H1 (cell line): ENCODE measurements at regions not wholly inside any gene's neighbourhood (a gene's known extent, or its start where the extent isn't known, plus 50 kb on each side); places are given as distances from the start of the nearest gene placed in this dataset.

Experiments used
- CTCF ChIA-PET: fragments of 300-600 bp; sonication (Branson Sonifier 250); formaldehyde crosslinking; loops from one replicate; lab custom pipeline; 2021; ENCODE audit not compliant: partially characterized antibody; lab: Charles Lee
- POLR2A ChIA-PET: fragments of 300-600 bp; sonication (Branson Sonifier 250); formaldehyde crosslinking; loops from one replicate; lab custom pipeline; 2021; ENCODE audit warnings: inconsistent platforms; ENCODE audit not compliant: partially characterized antibody; lab: Charles Lee
- DNase-seq, 2 experiments: peaks; one replicate each; pipeline versions ENCODE4 v3.0.0 to v3.0.0-alpha.2; 2010 to 2022; ENCODE audit warnings: low spot score in 2 of 2, low read depth in 1 of 2, mixed read lengths in 1 of 2
- FAIRE-seq: peaks from 2 replicates; lab custom pipeline; 2011; peaks lifted over from hg19 to GRCh38; lab: Jason Lieb, UNC
- H2AFZ ChIP-seq: 2 replicates; pipeline ENCODE4 v1.8.1; 2012; ENCODE audit warnings: low read length, inconsistent platforms
- H2AK5ac ChIP-seq: 2 replicates; pipeline ENCODE4 v1.6.1; 2013; ENCODE audit warnings: low read depth, low read length
- H2BK120ac ChIP-seq: replicated peaks from 2 replicates; pipeline ENCODE3; 2013; ENCODE audit warnings: low read depth, low read length, inconsistent platforms
- H2BK12ac ChIP-seq: 2 replicates; pipeline ENCODE4 v1.6.1; 2013; ENCODE audit warnings: low read depth, low read length
- H2BK15ac ChIP-seq: 2 replicates; pipeline ENCODE4 v1.6.1; 2013; ENCODE audit warnings: low read length
- H2BK20ac ChIP-seq: 2 replicates; pipeline ENCODE4 v1.6.1; 2013; ENCODE audit warnings: low read length
- H2BK5ac ChIP-seq: 2 replicates; pipeline ENCODE4 v1.6.1; 2013; ENCODE audit warnings: low read depth, low read length
- H3K14ac ChIP-seq: 2 replicates; pipeline ENCODE4 v1.6.1; 2013; ENCODE audit warnings: inconsistent platforms; ENCODE audit not compliant: insufficient read length
- H3K18ac ChIP-seq: 2 replicates; pipeline ENCODE4 v1.6.1; 2013; ENCODE audit warnings: low read length; ENCODE audit errors: extremely low read depth
- H3K23ac ChIP-seq: 2 replicates; pipeline ENCODE4 v1.6.1; 2013; ENCODE audit warnings: inconsistent platforms; ENCODE audit not compliant: insufficient read length
- H3K23me2 ChIP-seq: 2 replicates; pipeline ENCODE4 v1.6.1; 2013; ENCODE audit warnings: low read depth, low read length
- H3K27ac ChIP-seq: 2 replicates; pipeline ENCODE4 v1.6.1; 2011; ENCODE audit warnings: low read depth, low read length, inconsistent platforms
- H3K27me3 ChIP-seq, 4 experiments: replicated peaks in 1 of 4; 1 replicate in 1 of 4; 2 replicates in 3 of 4; pipeline versions ENCODE4 v1.6.1 to v1.8.1; 2011 to 2013; ENCODE audit warnings: low read length in 3 of 4, mild to moderate bottlenecking in 3 of 4, inconsistent platforms in 2 of 4, mixed read lengths in 2 of 4, moderate library complexity in 1 of 4; ENCODE audit not compliant: control insufficient read depth in 3 of 4, insufficient read depth in 3 of 4; ENCODE audit errors: extremely low read depth in 1 of 4
- H3K36me3 ChIP-seq, 4 experiments: 2 replicates each; pipeline versions ENCODE4 v1.6.1 to v1.8.1; 2011 to 2013; ENCODE audit warnings: mild to moderate bottlenecking in 4 of 4, low read length in 3 of 4, moderate library complexity in 2 of 4, control low read depth in 1 of 4, inconsistent platforms in 1 of 4; ENCODE audit not compliant: insufficient read depth in 4 of 4, control insufficient read depth in 2 of 4
- H3K4ac ChIP-seq: replicated peaks from 2 replicates; pipeline ENCODE3; 2013; ENCODE audit warnings: low read length, low read depth, mixed read lengths, inconsistent platforms; ENCODE audit not compliant: insufficient read length
- H3K4me1 ChIP-seq, 4 experiments: replicated peaks in 1 of 4; 1 replicate in 1 of 4; 2 replicates in 3 of 4; pipeline versions ENCODE4 v1.6.1 to v1.8.1; 2011 to 2013; ENCODE audit warnings: low read length in 3 of 4, inconsistent platforms in 2 of 4, mixed read lengths in 1 of 4; ENCODE audit not compliant: insufficient read depth in 4 of 4, control insufficient read depth in 3 of 4
- H3K4me2 ChIP-seq, 2 experiments: 2 replicates each; pipeline versions ENCODE4 v1.6.1 to v1.8.1; 2011 to 2013; ENCODE audit warnings: low read depth in 2 of 2, low read length in 2 of 2, control low read depth in 1 of 2, inconsistent platforms in 1 of 2, mild to moderate bottlenecking in 1 of 2; ENCODE audit not compliant: insufficient read depth in 1 of 2
- H3K4me3 ChIP-seq, 4 experiments: fragments of 200-600, 300-600 bp in 1 of 4; sonication (generic), shearing (Covaris generic), sonication (Bioruptor Twin) in 1 of 4; 2 replicates each; pipeline versions ENCODE4 v1.5.1 to v1.8.1; 2011 to 2016; ENCODE audit warnings: low read length in 4 of 4, low read depth in 3 of 4, control low read depth in 2 of 4, inconsistent platforms in 2 of 4, mild to moderate bottlenecking in 2 of 4, mixed read lengths in 1 of 4, moderate library complexity in 1 of 4; ENCODE audit not compliant: insufficient read depth in 2 of 4; ENCODE audit errors: extremely low read depth in 1 of 4
- H3K56ac ChIP-seq: replicated peaks from 2 replicates; pipeline ENCODE3; 2013; ENCODE audit warnings: low read depth, mild to moderate bottlenecking, mixed read lengths, low read length, inconsistent platforms; ENCODE audit not compliant: insufficient read length
- H3K79me1 ChIP-seq: 2 replicates; pipeline ENCODE4 v1.6.1; 2013; ENCODE audit warnings: low read depth, low read length, control low read depth
- H3K79me2 ChIP-seq, 2 experiments: 2 replicates each; pipeline versions ENCODE4 v1.6.1 to v1.8.1; 2012 to 2013; ENCODE audit warnings: low read length in 2 of 2, mild to moderate bottlenecking in 2 of 2, inconsistent platforms in 1 of 2; ENCODE audit not compliant: insufficient read depth in 2 of 2, control insufficient read depth in 1 of 2
- H3K9ac ChIP-seq, 4 experiments: replicated peaks in 1 of 4; 1 replicate in 1 of 4; 2 replicates in 3 of 4; pipeline versions ENCODE4 v1.6.1 to v1.8.1; 2011 to 2013; ENCODE audit warnings: low read depth in 3 of 4, low read length in 3 of 4, control low read depth in 2 of 4, mild to moderate bottlenecking in 2 of 4, moderate library complexity in 2 of 4, inconsistent platforms in 1 of 4; ENCODE audit errors: extremely low read depth in 1 of 4
- H3K9me3 ChIP-seq, 2 experiments: 2 replicates each; pipeline versions ENCODE4 v1.6.1 to v1.8.1; 2012 to 2013; ENCODE audit warnings: mild to moderate bottlenecking in 2 of 2, moderate library complexity in 2 of 2, control low read depth in 1 of 2, inconsistent platforms in 1 of 2, low read depth in 1 of 2, low read length in 1 of 2, mixed read lengths in 1 of 2; ENCODE audit not compliant: insufficient read depth in 2 of 2
- H4K20me1 ChIP-seq, 2 experiments: replicated peaks in 1 of 2; 2 replicates each; pipeline versions ENCODE3 to v1.8.1; 2011 to 2013; ENCODE audit warnings: inconsistent platforms in 2 of 2, low read length in 2 of 2, mild to moderate bottlenecking in 1 of 2; ENCODE audit not compliant: insufficient read depth in 2 of 2, control insufficient read depth in 1 of 2
- H4K5ac ChIP-seq: 2 replicates; pipeline ENCODE4 v1.6.1; 2013; ENCODE audit warnings: low read length, low read depth, mixed read lengths, inconsistent platforms; ENCODE audit not compliant: insufficient read length
- H4K8ac ChIP-seq: 2 replicates; pipeline ENCODE4 v1.8.0; 2013; ENCODE audit warnings: mild to moderate bottlenecking, moderate library complexity, low read length, inconsistent platforms; ENCODE audit not compliant: insufficient read depth; ENCODE audit errors: extremely low read depth
- H4K91ac ChIP-seq: replicated peaks from 2 replicates; pipeline ENCODE3; 2013; ENCODE audit warnings: low read length, mixed read lengths, inconsistent platforms; ENCODE audit not compliant: insufficient read length
- CBX5 ChIP-seq: fragments of 300-800, 300-1000 bp; sonication (generic); IDR thresholded peaks from 2 replicates; pipeline ENCODE4 v1.7.1; 2016; ENCODE audit warnings: antibody characterized with exemption, low read length, low read depth
- CREB1 ChIP-seq: IDR thresholded peaks from 2 replicates; pipeline ENCODE4 v1.6.1; 2012; ENCODE audit warnings: inconsistent platforms
- CTCF ChIP-seq, 3 experiments: IDR thresholded peaks; 1 replicate in 2 of 3; 2 replicates in 1 of 3; pipeline versions ENCODE4 v1.5.1 to v1.6.1; 2011; ENCODE audit warnings: low read length in 3 of 3, mild to moderate bottlenecking in 3 of 3, inconsistent platforms in 2 of 3, low read depth in 1 of 3, moderate library complexity in 1 of 3; ENCODE audit not compliant: insufficient read depth in 1 of 3; ENCODE audit errors: control extremely low read depth in 1 of 3
- EP300 ChIP-seq, 2 experiments: IDR thresholded peaks; 1 replicate in 1 of 2; 2 replicates in 1 of 2; pipeline ENCODE4 v1.6.1; 2011 to 2012; ENCODE audit warnings: low read depth in 2 of 2, low read length in 2 of 2, mild to moderate bottlenecking in 2 of 2, borderline replicate concordance in 1 of 2, inconsistent platforms in 1 of 2, moderate library complexity in 1 of 2
- KDM5A ChIP-seq: fragments of 200-600 bp; IDR thresholded peaks from 2 replicates; pipeline ENCODE4 v1.7.1; 2012; ENCODE audit warnings: mild to moderate bottlenecking, low read length, inconsistent platforms, mixed read lengths
- POLR2A ChIP-seq, 2 experiments: IDR thresholded peaks; 1 replicate in 1 of 2; 2 replicates in 1 of 2; pipeline ENCODE4 v1.6.1; 2011; ENCODE audit warnings: low read depth in 2 of 2, low read length in 2 of 2, mild to moderate bottlenecking in 2 of 2; ENCODE audit errors: control extremely low read depth in 1 of 2
- RBBP5 ChIP-seq: IDR thresholded peaks from 2 replicates; pipeline ENCODE4 v1.7.1; 2012; ENCODE audit warnings: low read depth, mild to moderate bottlenecking, inconsistent platforms, low read length, moderate library complexity, borderline replicate concordance
- RFX5 ChIP-seq: IDR thresholded peaks from 2 replicates; pipeline ENCODE4 v1.6.1; 2011; ENCODE audit warnings: low read depth, low read length, improper control_type of control experiment, borderline replicate concordance
- RXRA ChIP-seq: IDR thresholded peaks from 2 replicates; pipeline ENCODE4 v1.6.1; 2011; ENCODE audit warnings: low read depth, mild to moderate bottlenecking, low read length, moderate library complexity; ENCODE audit not compliant: insufficient read depth
- SP2 ChIP-seq: IDR thresholded peaks from 2 replicates; pipeline ENCODE4 v1.6.1; 2012; ENCODE audit warnings: mild to moderate bottlenecking, low read length, inconsistent platforms
- TAF1 ChIP-seq: IDR thresholded peaks from 2 replicates; pipeline ENCODE4 v1.6.1; 2011; ENCODE audit warnings: mild to moderate bottlenecking, low read depth, low read length
- TBP ChIP-seq: IDR thresholded peaks from 2 replicates; pipeline ENCODE4 v1.6.1; 2011; ENCODE audit warnings: low read depth, low read length, improper control_type of control experiment
- TCF12 ChIP-seq: IDR thresholded peaks from 2 replicates; pipeline ENCODE4 v1.6.1; 2011; ENCODE audit warnings: low read depth, mild to moderate bottlenecking, low read length
- WGBS, 2 experiments: shearing (Covaris generic) in 1 of 2; methylation state at CpG; one replicate each; pipeline versions ENCODE4 v1.1.6 to v1.1.7; 2013 to 2015; ENCODE audit warnings: low lambda C conversion rate in 2 of 2, mixed read lengths in 2 of 2, inconsistent platforms in 1 of 2, low coverage in 1 of 2, missing lambda C conversion rate in 1 of 2; ENCODE audit not compliant: insufficient replicate concordance in 2 of 2, insufficient coverage in 1 of 2, insufficient read length in 1 of 2; ENCODE audit errors: extremely low coverage in 1 of 2, missing lambda C conversion rate in 1 of 2; 5-methylcytosine and 5-hydroxymethylcytosine counted together

GRCh38 chr7:110417611-110418010 is 673.3 kb upstream of the LRRN3 start:
- Histone ChIP-seq H3K4ac (no peak overlapping the region), H3K36me3 (no peaks in the 10 kb centered on the region), H2AFZ (no peak overlapping the region), H3K4me1 (no peaks in the 10 kb centered on the region), H3K14ac (no peak overlapping the region), H3K27me3 (no peaks in the 10 kb centered on the region; a peak in 1 of 7 replicates), H3K79me1 (no peaks in the 10 kb centered on the region), H2BK15ac (no peak overlapping the region), H3K9ac (no peak overlapping the region), H3K4me2 (no peak overlapping the region), H2BK20ac (no peak overlapping the region), H2AK5ac (no peak overlapping the region), H3K9me3 (no peaks in the 10 kb centered on the region), H3K79me2 (no peaks in the 10 kb centered on the region), H4K91ac (no peak overlapping the region), H4K8ac (no peak overlapping the region), H3K23ac (no peak overlapping the region), H3K18ac (no peak overlapping the region), H3K27ac (no peak overlapping the region), H3K23me2 (peaks cover 1% of the 10 kb centered on the region; the same call in 1 of the 2 replicates), H3K56ac (no peak overlapping the region), H4K5ac (no peak overlapping the region), H3K4me3 (no peak overlapping the region), H2BK5ac (no peak overlapping the region), H4K20me1 (no peaks in the 10 kb centered on the region), H2BK12ac (no peak overlapping the region), H2BK120ac (no peak overlapping the region)
- CTCF ChIA-PET = interaction anchor here (1.1 kb wide), 1 partner anchor 20 kb away, joined by 3 read pairs; no protein-coding TSS in a partner anchor
- FAIRE-seq = no peak
- POLR2A ChIA-PET = no interaction called here
- DNase-seq = no peak
- 89% methylated on average over 2 of the region's 2 CpGs; no CpG with 5 or more reads in 1 of the 2 experiments for WGBS, 2 experiments
- TF ChIP-seq RXRA (no peak), POLR2A (IDR thresholded peaks at IDR 0.05; ENCODE audit: control extremely low read depth in 1 of 2, low read depth in 2 of 2, low read length in 2 of 2) (no peak), CBX5 (no peak), CTCF (IDR thresholded peaks at IDR 0.05; ENCODE audit: control extremely low read depth in 1 of 3, insufficient read depth in 1 of 3, low read depth in 1 of 3, low read length in 3 of 3) (no peak), RFX5 (no peak), KDM5A (no peak), EP300 (IDR thresholded peaks at IDR 0.05; ENCODE audit: borderline replicate concordance in 1 of 2, low read depth in 2 of 2, low read length in 2 of 2) (no peak), TBP (no peak), SP2 (no peak), CREB1 (no peak), TCF12 (no peak), TAF1 (no peak), RBBP5 (no peak)
